ENCODE measurements at regions not wholly inside any gene's neighbourhood (a gene's known extent, or its start where the extent isn't known, plus 50 kb on each side); places are given as distances from the start of the nearest gene placed in this dataset.

- TF ChIP-seq CTCF (conservative IDR thresholded peaks at IDR 0.05; ENCODE audit: low read depth in 2 of 2) (no peak), ZNF114 (CRISPR knock-in tag; IDR thresholded peaks at IDR 0.05) (no peak), JUNB (IDR thresholded peaks at IDR 0.05; ENCODE audit: unreplicated experiment) (no peak), EZH2 (IDR thresholded peaks at IDR 0.05; ENCODE audit: low read depth, unreplicated experiment) (no peak), POLR2AphosphoS5 (IDR thresholded peaks at IDR 0.05; ENCODE audit: low read depth) (no peak), CREB1 (CRISPR knock-in tag; IDR thresholded peaks at IDR 0.05; ENCODE audit: low read depth) (no peak), ZNF331 (CRISPR knock-in tag; IDR thresholded peaks at IDR 0.05; ENCODE audit: low read depth) (no peak)
- TF ChIP-seq, protein P1, sequence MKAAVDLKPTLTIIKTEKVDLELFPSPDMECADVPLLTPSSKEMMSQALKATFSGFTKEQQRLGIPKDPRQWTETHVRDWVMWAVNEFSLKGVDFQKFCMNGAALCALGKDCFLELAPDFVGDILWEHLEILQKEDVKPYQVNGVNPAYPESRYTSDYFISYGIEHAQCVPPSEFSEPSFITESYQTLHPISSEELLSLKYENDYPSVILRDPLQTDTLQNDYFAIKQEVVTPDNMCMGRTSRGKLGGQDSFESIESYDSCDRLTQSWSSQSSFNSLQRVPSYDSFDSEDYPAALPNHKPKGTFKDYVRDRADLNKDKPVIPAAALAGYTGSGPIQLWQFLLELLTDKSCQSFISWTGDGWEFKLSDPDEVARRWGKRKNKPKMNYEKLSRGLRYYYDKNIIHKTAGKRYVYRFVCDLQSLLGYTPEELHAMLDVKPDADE (IDR thresholded peaks at IDR 0.05) = no peak
Observed at GRCh38 chr9:2378816-2379215, 242.8 kb upstream of the VLDLR start.
